NCI-H1417 treated with DMSO at 0.1 percent for 48 hours (cell line): ENCODE measurements at regions not wholly inside any gene's neighbourhood (a gene's known extent, or its start where the extent isn't known, plus 50 kb on each side); places are given as distances from the start of the nearest gene placed in this dataset.
"Not testable (repeated sequence)": the region's sequence is repeated elsewhere in the genome, so short reads cannot be mapped to it uniquely, and the experiment has no call there.

Experiments used
- DNase-seq: peaks from one replicate; lab custom pipeline; 2025; lab: John Stamatoyannopoulos, UW

- DNase-seq, result no peak
Observed at GRCh38 chr7:101743241-101743994, 74.0 kb upstream of the CUX1 start.

- DNase-seq, result no peak
Observed at GRCh38 chr7:101743995-101744360, 73.4 kb upstream of the CUX1 start.

- DNase-seq, result no peak
Observed at GRCh38 chr7:101744588-101744987, 72.8 kb upstream of the CUX1 start.

GRCh38 chr7:101746314-101746713 is 71.1 kb upstream of the CUX1 start:
- DNase-seq, result no peak

- DNase-seq, result no peak
Observed at GRCh38 chr7:101747053-101747878, 70.2 kb upstream of the CUX1 start.

- DNase-seq, result no peak
Observed at GRCh38 chr7:101747879-101748345, 69.5 kb upstream of the CUX1 start.

- DNase-seq, result no peak
Observed at GRCh38 chr7:101749891-101750290, 67.5 kb upstream of the CUX1 start.

- DNase-seq, result no peak
Observed at GRCh38 chr7:101753316-101753715, 64.1 kb upstream of the CUX1 start.

GRCh38 chr7:101754424-101755159 is 62.8 kb upstream of the CUX1 start:
- no peak for DNase-seq

- no peak for DNase-seq
Observed at GRCh38 chr7:101757879-101758278, 59.5 kb upstream of the CUX1 start.

GRCh38 chr7:101758519-101758918 is 58.9 kb upstream of the CUX1 start:
- DNase-seq, result not testable (repeated sequence)

GRCh38 chr7:101764221-101764620 is 53.2 kb upstream of the CUX1 start:
- DNase-seq, result no peak

GRCh38 chr7:101767544-101767943 is 49.9 kb upstream of the CUX1 start:
- DNase-seq, result no peak
